ENCODE measurements at regions not wholly inside any gene's neighbourhood (a gene's known extent, or its start where the extent isn't known, plus 50 kb on each side); places are given as distances from the start of the nearest gene placed in this dataset.
"Not testable (repeated sequence)": the region's sequence is repeated elsewhere in the genome, so short reads cannot be mapped to it uniquely, and the experiment has no call there.

DNA sequence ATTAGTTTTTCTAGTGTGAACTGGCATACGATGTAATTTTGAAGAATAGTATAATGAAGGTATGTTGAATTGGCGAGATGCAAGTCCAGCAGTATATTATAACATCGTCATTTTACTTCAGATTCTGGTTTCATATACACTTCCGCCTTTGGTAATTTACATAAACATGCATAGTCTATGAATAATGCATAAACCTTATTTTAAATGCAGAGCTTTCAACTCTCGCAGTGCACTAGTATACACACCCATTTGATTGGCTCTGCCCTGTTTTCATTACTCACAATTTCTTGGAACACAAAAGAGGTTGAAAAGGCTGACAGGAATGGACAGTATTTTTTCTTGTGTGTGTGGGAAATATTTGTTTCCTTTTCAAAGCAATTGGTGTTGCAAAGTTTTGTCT, 128.9 kb upstream of the CCNH start:
- Histone ChIP-seq H3K4me1 (ENCODE audit: control insufficient read depth in 2 of 2, insufficient read depth in 2 of 2, low read length in 2 of 2) (no peaks in the 10 kb centered on the region), H3K27me3 (ENCODE audit: control insufficient read depth in 2 of 2, insufficient read depth in 2 of 2, low read length in 2 of 2) (no peaks in the 10 kb centered on the region), H3K27ac (ENCODE audit: low read depth in 2 of 2, low read length in 2 of 2) (no peak overlapping the region), H3K9ac (ENCODE audit: low read depth in 1 of 2, low read length in 2 of 2) (no peak overlapping the region), H3K4me3 (ENCODE audit: low read length in 2 of 2) (no peak overlapping the region), H3K9me3 (ENCODE audit: control insufficient read depth in 2 of 2, low read length in 2 of 2) (no peaks in the 10 kb centered on the region), H3K36me3 (ENCODE audit: control insufficient read depth in 2 of 2, insufficient read depth in 2 of 2, low read length in 2 of 2) (no peaks in the 10 kb centered on the region)

DNA sequence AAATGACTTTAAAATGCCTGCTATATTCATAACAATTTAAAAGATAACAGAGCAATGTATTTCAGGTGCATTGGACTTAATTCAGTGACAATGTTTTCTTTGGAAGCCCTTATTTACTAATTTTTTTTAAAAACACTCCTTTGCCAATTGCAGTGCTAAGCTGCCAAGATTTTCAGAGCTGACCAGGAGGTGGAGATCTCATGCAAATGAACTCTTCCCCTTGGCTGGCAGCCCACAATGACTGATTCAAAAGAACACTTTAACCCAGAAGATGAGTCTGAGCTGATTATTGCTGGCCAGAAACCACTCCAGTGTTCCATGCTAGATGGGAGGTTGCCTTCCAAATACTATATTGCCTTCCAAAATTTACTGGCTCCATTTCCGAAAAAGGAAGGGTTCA, 128.3 kb upstream of the CCNH start:
- H3K27me3 ChIP-seq (ENCODE audit: control insufficient read depth in 2 of 2, insufficient read depth in 2 of 2, low read length in 2 of 2) = no peaks in the 10 kb centered on the region
- H3K9me3 ChIP-seq (ENCODE audit: control insufficient read depth in 2 of 2, low read length in 2 of 2) = no peaks in the 10 kb centered on the region
- H3K9ac ChIP-seq (ENCODE audit: low read depth in 1 of 2, low read length in 2 of 2) = no peak overlapping the region
- no peak overlapping the region for H3K4me3 ChIP-seq (ENCODE audit: low read length in 2 of 2)
- H3K27ac ChIP-seq (ENCODE audit: low read depth in 2 of 2, low read length in 2 of 2) = no peak overlapping the region
- H3K36me3 ChIP-seq (ENCODE audit: control insufficient read depth in 2 of 2, insufficient read depth in 2 of 2, low read length in 2 of 2) = no peaks in the 10 kb centered on the region
- H3K4me1 ChIP-seq (ENCODE audit: control insufficient read depth in 2 of 2, insufficient read depth in 2 of 2, low read length in 2 of 2) = no peaks in the 10 kb centered on the region

GRCh38 chr5:87539839-87540238, 127.1 kb upstream of the CCNH start:
- H3K27ac ChIP-seq (ENCODE audit: low read depth in 2 of 2, low read length in 2 of 2) = no peak overlapping the region
- H3K9me3 ChIP-seq (ENCODE audit: control insufficient read depth in 2 of 2, low read length in 2 of 2) = no peaks in the 10 kb centered on the region
- H3K36me3 ChIP-seq (ENCODE audit: control insufficient read depth in 2 of 2, insufficient read depth in 2 of 2, low read length in 2 of 2) = no peaks in the 10 kb centered on the region
- H3K4me3 ChIP-seq (ENCODE audit: low read length in 2 of 2) = no peak overlapping the region
- no peaks in the 10 kb centered on the region for H3K27me3 ChIP-seq (ENCODE audit: control insufficient read depth in 2 of 2, insufficient read depth in 2 of 2, low read length in 2 of 2)
- H3K9ac ChIP-seq (ENCODE audit: low read depth in 1 of 2, low read length in 2 of 2) = no peak overlapping the region
- H3K4me1 ChIP-seq (ENCODE audit: control insufficient read depth in 2 of 2, insufficient read depth in 2 of 2, low read length in 2 of 2) = no peaks in the 10 kb centered on the region

- Histone ChIP-seq H3K4me1 (ENCODE audit: control insufficient read depth in 2 of 2, insufficient read depth in 2 of 2, low read length in 2 of 2) (no peaks in the 10 kb centered on the region), H3K9me3 (ENCODE audit: control insufficient read depth in 2 of 2, low read length in 2 of 2) (no peaks in the 10 kb centered on the region), H3K27ac (ENCODE audit: low read depth in 2 of 2, low read length in 2 of 2) (no peak overlapping the region), H3K9ac (ENCODE audit: low read depth in 1 of 2, low read length in 2 of 2) (no peak overlapping the region), H3K4me3 (ENCODE audit: low read length in 2 of 2) (no peak overlapping the region), H3K36me3 (ENCODE audit: control insufficient read depth in 2 of 2, insufficient read depth in 2 of 2, low read length in 2 of 2) (no peaks in the 10 kb centered on the region), H3K27me3 (ENCODE audit: control insufficient read depth in 2 of 2, insufficient read depth in 2 of 2, low read length in 2 of 2) (no peaks in the 10 kb centered on the region)
Observed at GRCh38 chr5:87536365-87536764, 123.6 kb upstream of the CCNH start.

DNA sequence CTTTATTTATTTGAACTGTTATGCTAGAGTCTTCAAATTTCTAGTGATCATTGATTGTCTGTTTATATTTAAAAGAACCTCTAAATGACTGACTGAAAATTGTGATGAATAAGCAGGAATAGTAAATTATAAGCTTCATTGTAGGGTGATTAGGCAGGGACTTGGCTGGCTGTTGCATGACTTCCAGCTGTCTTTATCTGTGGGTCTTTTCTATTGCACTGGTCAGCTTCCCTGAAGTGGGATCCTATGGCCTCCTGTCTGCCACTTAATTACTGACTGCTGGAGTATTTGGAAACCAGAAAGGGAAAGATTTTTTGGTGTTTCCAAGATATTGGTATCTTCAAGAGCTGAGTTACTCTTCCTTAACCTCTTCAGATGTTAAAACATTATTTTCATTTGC, 123.0 kb upstream of the CCNH start:
- Histone ChIP-seq H3K4me3 (ENCODE audit: low read length in 2 of 2) (no peak overlapping the region), H3K36me3 (ENCODE audit: control insufficient read depth in 2 of 2, insufficient read depth in 2 of 2, low read length in 2 of 2) (no peaks in the 10 kb centered on the region), H3K4me1 (ENCODE audit: control insufficient read depth in 2 of 2, insufficient read depth in 2 of 2, low read length in 2 of 2) (no peaks in the 10 kb centered on the region), H3K27me3 (ENCODE audit: control insufficient read depth in 2 of 2, insufficient read depth in 2 of 2, low read length in 2 of 2) (no peaks in the 10 kb centered on the region), H3K9ac (ENCODE audit: low read depth in 1 of 2, low read length in 2 of 2) (no peak overlapping the region), H3K27ac (ENCODE audit: low read depth in 2 of 2, low read length in 2 of 2) (no peak overlapping the region), H3K9me3 (ENCODE audit: control insufficient read depth in 2 of 2, low read length in 2 of 2) (no peaks in the 10 kb centered on the region)

DNA sequence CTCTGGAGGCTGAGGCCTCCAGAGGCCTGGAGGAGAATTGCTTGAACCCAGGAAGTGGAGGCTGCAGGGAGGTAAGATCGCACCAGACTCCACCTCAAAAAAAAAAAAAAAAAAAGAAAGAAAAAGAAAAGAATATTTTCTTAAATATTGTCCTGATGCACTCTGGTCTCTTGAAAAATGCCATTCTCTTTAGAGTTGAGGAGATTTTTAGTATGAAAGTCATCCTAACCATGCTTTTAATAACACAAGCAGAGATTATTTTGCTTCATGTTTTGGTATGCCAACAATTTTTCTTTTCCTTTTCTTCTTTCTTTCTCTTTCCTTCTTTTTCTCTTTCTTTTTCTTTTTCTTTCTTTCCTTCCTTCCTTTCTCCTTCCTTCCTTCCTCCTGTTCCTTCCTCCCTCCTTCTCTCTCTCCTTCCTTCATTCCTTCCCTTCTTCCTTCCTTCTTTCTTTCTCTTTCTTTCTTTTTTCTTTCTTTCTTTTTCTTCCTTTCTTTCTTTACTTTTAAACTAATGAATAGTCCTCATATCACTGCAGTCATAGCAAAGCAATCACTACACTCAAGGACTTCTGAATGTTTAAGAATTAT, 116.9 kb upstream of the CCNH start:
- Histone ChIP-seq H3K4me1 (ENCODE audit: control insufficient read depth in 2 of 2, insufficient read depth in 2 of 2, low read length in 2 of 2) (no peaks in the 10 kb centered on the region), H3K36me3 (ENCODE audit: control insufficient read depth in 2 of 2, insufficient read depth in 2 of 2, low read length in 2 of 2) (no peaks in the 10 kb centered on the region)

GRCh38 chr5:87526131-87526530, 113.4 kb upstream of the CCNH start:
- no peaks in the 10 kb centered on the region for H3K4me1 ChIP-seq (ENCODE audit: control insufficient read depth in 2 of 2, insufficient read depth in 2 of 2, low read length in 2 of 2)
- no peak overlapping the region for H3K27ac ChIP-seq (ENCODE audit: low read depth in 2 of 2, low read length in 2 of 2)
- no peaks in the 10 kb centered on the region for H3K36me3 ChIP-seq (ENCODE audit: control insufficient read depth in 2 of 2, insufficient read depth in 2 of 2, low read length in 2 of 2)
- no peaks in the 10 kb centered on the region for H3K9me3 ChIP-seq (ENCODE audit: control insufficient read depth in 2 of 2, low read length in 2 of 2)
- no peaks in the 10 kb centered on the region for H3K27me3 ChIP-seq (ENCODE audit: control insufficient read depth in 2 of 2, insufficient read depth in 2 of 2, low read length in 2 of 2)
- H3K4me3 ChIP-seq (ENCODE audit: low read length in 2 of 2) = no peak overlapping the region
- H3K9ac ChIP-seq (ENCODE audit: low read depth in 1 of 2, low read length in 2 of 2) = no peak overlapping the region

More for the DNA sequence above, 116.9 kb upstream of the CCNH start:
- Histone ChIP-seq H3K9ac (ENCODE audit: low read depth in 1 of 2, low read length in 2 of 2) (no peak overlapping the region), H3K9me3 (ENCODE audit: control insufficient read depth in 2 of 2, low read length in 2 of 2) (no peaks in the 10 kb centered on the region), H3K27ac (ENCODE audit: low read depth in 2 of 2, low read length in 2 of 2) (no peak overlapping the region), H3K27me3 (ENCODE audit: control insufficient read depth in 2 of 2, insufficient read depth in 2 of 2, low read length in 2 of 2) (no peaks in the 10 kb centered on the region), H3K4me3 (ENCODE audit: low read length in 2 of 2) (no peak overlapping the region)

DNA sequence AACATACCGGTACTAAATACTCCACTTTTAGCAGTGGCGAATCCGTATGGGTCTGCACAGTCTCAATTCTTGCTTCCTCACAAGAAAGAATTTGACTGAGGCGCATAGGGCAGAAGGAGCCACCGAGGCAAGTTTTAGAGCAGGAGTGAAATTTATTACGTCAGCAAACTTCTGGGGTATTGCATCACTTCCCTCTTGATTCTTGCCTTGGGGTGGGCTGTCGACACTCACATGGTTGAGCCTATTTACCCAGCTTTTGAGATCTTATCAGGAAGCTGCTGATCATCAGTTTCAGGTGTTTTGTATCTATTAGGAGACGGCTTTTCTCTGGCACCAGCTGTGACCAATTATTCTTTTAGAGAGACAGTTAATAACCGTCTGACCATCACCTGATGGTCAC, 111.5 kb upstream of the CCNH start:
- Histone ChIP-seq H3K4me1 (ENCODE audit: control insufficient read depth in 2 of 2, insufficient read depth in 2 of 2, low read length in 2 of 2) (no peaks in the 10 kb centered on the region), H3K9ac (ENCODE audit: low read depth in 1 of 2, low read length in 2 of 2) (no peak overlapping the region), H3K36me3 (ENCODE audit: control insufficient read depth in 2 of 2, insufficient read depth in 2 of 2, low read length in 2 of 2) (no peaks in the 10 kb centered on the region), H3K27ac (ENCODE audit: low read depth in 2 of 2, low read length in 2 of 2) (no peak overlapping the region), H3K9me3 (ENCODE audit: control insufficient read depth in 2 of 2, low read length in 2 of 2) (no peaks in the 10 kb centered on the region), H3K4me3 (ENCODE audit: low read length in 2 of 2) (no peak overlapping the region), H3K27me3 (ENCODE audit: control insufficient read depth in 2 of 2, insufficient read depth in 2 of 2, low read length in 2 of 2) (no peaks in the 10 kb centered on the region)

- not testable (repeated sequence) for H3K9me3 ChIP-seq (ENCODE audit: control insufficient read depth in 2 of 2, low read length in 2 of 2); H3K9ac ChIP-seq (ENCODE audit: low read depth in 1 of 2, low read length in 2 of 2); H3K27ac ChIP-seq (ENCODE audit: low read depth in 2 of 2, low read length in 2 of 2); H3K4me3 ChIP-seq (ENCODE audit: low read length in 2 of 2); H3K4me1 ChIP-seq (ENCODE audit: control insufficient read depth in 2 of 2, insufficient read depth in 2 of 2, low read length in 2 of 2); H3K36me3 ChIP-seq (ENCODE audit: control insufficient read depth in 2 of 2, insufficient read depth in 2 of 2, low read length in 2 of 2); H3K27me3 ChIP-seq (ENCODE audit: control insufficient read depth in 2 of 2, insufficient read depth in 2 of 2, low read length in 2 of 2)
Observed at GRCh38 chr5:87511778-87512177, 99.0 kb upstream of the CCNH start.

- no peaks in the 10 kb centered on the region for H3K4me1 ChIP-seq (ENCODE audit: control insufficient read depth in 2 of 2, insufficient read depth in 2 of 2, low read length in 2 of 2)
- H3K27me3 ChIP-seq (ENCODE audit: control insufficient read depth in 2 of 2, insufficient read depth in 2 of 2, low read length in 2 of 2) = no peaks in the 10 kb centered on the region
- H3K4me3 ChIP-seq (ENCODE audit: low read length in 2 of 2) = no peak overlapping the region
- no peaks in the 10 kb centered on the region for H3K36me3 ChIP-seq (ENCODE audit: control insufficient read depth in 2 of 2, insufficient read depth in 2 of 2, low read length in 2 of 2)
- H3K9ac ChIP-seq (ENCODE audit: low read depth in 1 of 2, low read length in 2 of 2) = no peak overlapping the region
- no peak overlapping the region for H3K27ac ChIP-seq (ENCODE audit: low read depth in 2 of 2, low read length in 2 of 2)
- no peaks in the 10 kb centered on the region for H3K9me3 ChIP-seq (ENCODE audit: control insufficient read depth in 2 of 2, low read length in 2 of 2)
Observed at GRCh38 chr5:87503004-87503403, 90.3 kb upstream of the CCNH start.

Data from mucosa of rectum (tissue), 2 donors.